HepG2 (cell line): ENCODE measurements at regions not wholly inside any gene's neighbourhood (a gene's known extent, or its start where the extent isn't known, plus 50 kb on each side); places are given as distances from the start of the nearest gene placed in this dataset.

ENCODE experiments used
- ARID3A ChIP-seq: IDR thresholded peaks from 2 replicates; pipeline ENCODE4 v1.6.1; 2012; ENCODE audit warnings: low read depth, low read length, improper control_type of control experiment
- ARID4A ChIP-seq: sonication (generic); formaldehyde crosslinking; IDR thresholded peaks from 2 replicates; pipeline ENCODE4 v1.5.0; 2020; ENCODE audit warnings: mild to moderate bottlenecking, missing genetic modification reagents, borderline replicate concordance
- CCDC6 ChIP-seq: sonication (generic); formaldehyde crosslinking; IDR thresholded peaks from 2 replicates; pipeline ENCODE4 v1.8.1; 2022; ENCODE audit warnings: mild to moderate bottlenecking, missing genetic modification reagents, moderate library complexity
- E2F5 ChIP-seq: sonication (generic); formaldehyde crosslinking; conservative IDR thresholded peaks from 2 replicates; pipeline ENCODE4 v1.4.0; 2020; ENCODE audit warnings: missing genetic modification reagents
- ERF ChIP-seq: IDR thresholded peaks from 2 replicates; pipeline ENCODE4 v1.6.1; 2018; ENCODE audit warnings: missing biosample characterization, missing genetic modification reagents
- JUN ChIP-seq: sonication (generic); formaldehyde crosslinking; IDR thresholded peaks from 2 replicates; pipeline ENCODE4 v1.4.0; 2020; ENCODE audit warnings: mild to moderate bottlenecking, missing genetic modification reagents
- JUNB ChIP-seq: sonication (generic); formaldehyde crosslinking; IDR thresholded peaks from 2 replicates; pipeline ENCODE4 v1.8.0; 2022; ENCODE audit warnings: missing genetic modification reagents, mild to moderate bottlenecking, borderline replicate concordance
- MAFF ChIP-seq: IDR thresholded peaks from 2 replicates; pipeline ENCODE4 v1.6.1; 2011; ENCODE audit warnings: low read depth, low read length, improper control_type of control experiment
- NCOA2 ChIP-seq: sonication (generic); formaldehyde crosslinking; IDR thresholded peaks from 2 replicates; pipeline ENCODE4 v1.8.0; 2022; ENCODE audit warnings: inconsistent platforms
- POLR2G ChIP-seq: fragments of 200-400 bp; formaldehyde crosslinking; IDR thresholded peaks from 2 replicates; pipeline ENCODE4 v1.6.1; 2018; ENCODE audit warnings: mild to moderate bottlenecking, low read depth, low read length, moderate library complexity
- RAD51 ChIP-seq: fragments of 450-650 bp; IDR thresholded peaks from 2 replicates; pipeline ENCODE4 v1.6.1; 2016; ENCODE audit warnings: borderline replicate concordance
- SMAD9 ChIP-seq: sonication (generic); formaldehyde crosslinking; IDR thresholded peaks from 2 replicates; pipeline ENCODE4 v1.5.1; 2020; ENCODE audit warnings: mild to moderate bottlenecking, missing genetic modification reagents
- SOX6 ChIP-seq, 2 experiments: fragments of 450-650 bp in 1 of 2; sonication (generic) in 1 of 2; formaldehyde crosslinking in 1 of 2; IDR thresholded peaks; 2 replicates each; pipeline versions ENCODE4 v1.4.0 to v1.6.1; 2017 to 2020; ENCODE audit warnings: antibody characterized with exemption in 1 of 2, mild to moderate bottlenecking in 1 of 2, missing genetic modification reagents in 1 of 2
- TRIM24 ChIP-seq: sonication (generic); formaldehyde crosslinking; IDR thresholded peaks from 2 replicates; pipeline ENCODE4 v1.8.0; 2022; ENCODE audit warnings: mild to moderate bottlenecking, missing genetic modification reagents
- ZFP62 ChIP-seq: sonication (generic); formaldehyde crosslinking; IDR thresholded peaks from 2 replicates; pipeline ENCODE4 v1.4.0; 2020; ENCODE audit warnings: missing genetic modification reagents
- ZNF235 ChIP-seq: sonication (generic); formaldehyde crosslinking; IDR thresholded peaks from 2 replicates; pipeline ENCODE4 v1.8.1; 2023; ENCODE audit warnings: mild to moderate bottlenecking, missing genetic modification reagents, borderline replicate concordance
- ZNF530 ChIP-seq: sonication (generic); formaldehyde crosslinking; IDR thresholded peaks from 2 replicates; pipeline ENCODE4 v1.5.0; 2020; ENCODE audit warnings: low read depth, mild to moderate bottlenecking, missing genetic modification reagents
- ZNF629 ChIP-seq: sonication (generic); formaldehyde crosslinking; conservative IDR thresholded peaks from 2 replicates; pipeline ENCODE4 v1.5.0; 2020; ENCODE audit warnings: missing genetic modification reagents
- TF ChIP-seq, protein P1 (sequence below): sonication (generic); IDR thresholded peaks from 2 replicates; pipeline ENCODE4 v1.6.1; 2016; ENCODE audit warnings: low read depth, borderline replicate concordance
- TF ChIP-seq, protein P2 (sequence below): sonication (generic); formaldehyde crosslinking; IDR thresholded peaks from 2 replicates; pipeline ENCODE4 v1.4.0; 2020; ENCODE audit warnings: missing genetic modification reagents

DNA sequence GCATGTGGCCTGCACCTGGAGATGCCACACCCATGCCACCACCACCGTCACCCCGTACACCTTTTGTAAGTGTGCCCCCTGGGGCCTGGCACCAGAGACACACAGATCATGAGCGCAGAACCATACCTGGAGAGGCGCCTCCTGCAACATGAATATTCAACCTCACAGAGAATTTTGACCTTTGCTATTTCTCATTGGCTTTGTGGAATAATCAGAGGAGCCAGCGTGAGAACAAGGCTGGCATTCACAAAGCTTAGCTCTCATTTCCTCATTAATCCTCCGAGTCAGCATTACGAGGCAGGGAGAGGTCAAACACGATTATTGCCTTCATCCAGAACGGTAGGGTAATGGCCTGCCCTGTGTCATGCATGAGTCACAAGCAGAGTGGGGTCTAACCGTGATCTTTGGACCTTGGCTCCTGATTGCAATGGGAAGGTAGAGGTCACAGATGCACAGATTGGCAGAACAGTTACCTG lies 73.0 kb upstream of the POMGNT2 start (continued):
- TF ChIP-seq SOX6 (IDR thresholded peaks at IDR 0.05) (no peak), SOX6 (CRISPR knock-in tag; IDR thresholded peaks at IDR 0.05) (peak; percentile 69), MAFF (peak; percentile 97), ZFP62 (CRISPR knock-in tag) (no peak), TRIM24 (CRISPR knock-in tag) (0 out of 2 replicates have a peak, but pooled peaks have one; percentile 64), POLR2G (no peak), ZNF235 (CRISPR knock-in tag) (no peak), CCDC6 (CRISPR knock-in tag) (no peak), JUNB (CRISPR knock-in tag) (0 out of 2 replicates have a peak, but pooled peaks have one; percentile 63), NCOA2 (CRISPR knock-in tag) (peak; percentile 59), JUN (peak; percentile 75; the same call in 1 of the 2 replicates), RAD51 (no peak), ARID3A (peak; percentile 85), ARID4A (CRISPR knock-in tag) (no peak), ZNF629 (CRISPR knock-in tag) (peak; percentile 54), ERF (CRISPR knock-in tag) (peak; percentile 50; the same call in 1 of the 2 replicates), SMAD9 (CRISPR knock-in tag) (no peak), E2F5 (CRISPR knock-in tag) (no peak), ZNF530 (CRISPR knock-in tag) (no peak)
- TF ChIP-seq, protein P1, sequence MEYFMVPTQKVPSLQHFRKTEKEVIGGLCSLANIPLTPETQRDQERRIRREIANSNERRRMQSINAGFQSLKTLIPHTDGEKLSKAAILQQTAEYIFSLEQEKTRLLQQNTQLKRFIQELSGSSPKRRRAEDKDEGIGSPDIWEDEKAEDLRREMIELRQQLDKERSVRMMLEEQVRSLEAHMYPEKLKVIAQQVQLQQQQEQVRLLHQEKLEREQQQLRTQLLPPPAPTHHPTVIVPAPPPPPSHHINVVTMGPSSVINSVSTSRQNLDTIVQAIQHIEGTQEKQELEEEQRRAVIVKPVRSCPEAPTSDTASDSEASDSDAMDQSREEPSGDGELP, result no peak
- TF ChIP-seq, protein P2, sequence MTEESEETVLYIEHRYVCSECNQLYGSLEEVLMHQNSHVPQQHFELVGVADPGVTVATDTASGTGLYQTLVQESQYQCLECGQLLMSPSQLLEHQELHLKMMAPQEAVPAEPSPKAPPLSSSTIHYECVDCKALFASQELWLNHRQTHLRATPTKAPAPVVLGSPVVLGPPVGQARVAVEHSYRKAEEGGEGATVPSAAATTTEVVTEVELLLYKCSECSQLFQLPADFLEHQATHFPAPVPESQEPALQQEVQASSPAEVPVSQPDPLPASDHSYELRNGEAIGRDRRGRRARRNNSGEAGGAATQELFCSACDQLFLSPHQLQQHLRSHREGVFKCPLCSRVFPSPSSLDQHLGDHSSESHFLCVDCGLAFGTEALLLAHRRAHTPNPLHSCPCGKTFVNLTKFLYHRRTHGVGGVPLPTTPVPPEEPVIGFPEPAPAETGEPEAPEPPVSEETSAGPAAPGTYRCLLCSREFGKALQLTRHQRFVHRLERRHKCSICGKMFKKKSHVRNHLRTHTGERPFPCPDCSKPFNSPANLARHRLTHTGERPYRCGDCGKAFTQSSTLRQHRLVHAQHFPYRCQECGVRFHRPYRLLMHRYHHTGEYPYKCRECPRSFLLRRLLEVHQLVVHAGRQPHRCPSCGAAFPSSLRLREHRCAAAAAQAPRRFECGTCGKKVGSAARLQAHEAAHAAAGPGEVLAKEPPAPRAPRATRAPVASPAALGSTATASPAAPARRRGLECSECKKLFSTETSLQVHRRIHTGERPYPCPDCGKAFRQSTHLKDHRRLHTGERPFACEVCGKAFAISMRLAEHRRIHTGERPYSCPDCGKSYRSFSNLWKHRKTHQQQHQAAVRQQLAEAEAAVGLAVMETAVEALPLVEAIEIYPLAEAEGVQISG (CRISPR knock-in tag), result peak; percentile 38; the same call in 1 of the 2 replicates
